ENCODE measurements at regions not wholly inside any gene's neighbourhood (a gene's known extent, or its start where the extent isn't known, plus 50 kb on each side); places are given as distances from the start of the nearest gene placed in this dataset.

- no peak for TF ChIP-seq CTCF (conservative IDR thresholded peaks at IDR 0.05; ENCODE audit: low read length)
- no peak for TF ChIP-seq EZH2phosphoT487 (IDR thresholded peaks at IDR 0.05; ENCODE audit: borderline replicate concordance, low read depth, low read length)
Observed at GRCh38 chr18:41324020-41324791, 630.8 kb upstream of the PIK3C3 start.
